ENCODE measurements at regions not wholly inside any gene's neighbourhood (a gene's known extent, or its start where the extent isn't known, plus 50 kb on each side); places are given as distances from the start of the nearest gene placed in this dataset.

GRCh38 chr5:96282020-96282419 is 151.0 kb downstream of the PCSK1 start:
- DNase-seq = no peak
- H3K36me3 Mint-ChIP-seq (ENCODE audit: low read depth) = no peaks in the 10 kb centered on the region
- peaks cover 28% of the 10 kb centered on the region for H3K4me1 Mint-ChIP-seq (ENCODE audit: low read depth)
- H3K4me3 Mint-ChIP-seq = no peak overlapping the region
- H3K27me3 Mint-ChIP-seq = peaks cover 54% of the 10 kb centered on the region
- H3K27ac Mint-ChIP-seq = no peak overlapping the region
- no peaks in the 10 kb centered on the region for H3K9me3 Mint-ChIP-seq

GRCh38 chr5:96280946-96281393 is 152.1 kb downstream of the PCSK1 start:
- peaks cover 51% of the 10 kb centered on the region for H3K27me3 Mint-ChIP-seq
- H3K9me3 Mint-ChIP-seq = no peaks in the 10 kb centered on the region
- peak overlapping the region; percentile 80 for H3K27ac Mint-ChIP-seq
- peak overlapping the region; percentile 24 for H3K4me3 Mint-ChIP-seq
- H3K4me1 Mint-ChIP-seq (ENCODE audit: low read depth) = peaks cover 28% of the 10 kb centered on the region
- DNase-seq = no peak
- H3K36me3 Mint-ChIP-seq (ENCODE audit: low read depth) = no peaks in the 10 kb centered on the region

DNA sequence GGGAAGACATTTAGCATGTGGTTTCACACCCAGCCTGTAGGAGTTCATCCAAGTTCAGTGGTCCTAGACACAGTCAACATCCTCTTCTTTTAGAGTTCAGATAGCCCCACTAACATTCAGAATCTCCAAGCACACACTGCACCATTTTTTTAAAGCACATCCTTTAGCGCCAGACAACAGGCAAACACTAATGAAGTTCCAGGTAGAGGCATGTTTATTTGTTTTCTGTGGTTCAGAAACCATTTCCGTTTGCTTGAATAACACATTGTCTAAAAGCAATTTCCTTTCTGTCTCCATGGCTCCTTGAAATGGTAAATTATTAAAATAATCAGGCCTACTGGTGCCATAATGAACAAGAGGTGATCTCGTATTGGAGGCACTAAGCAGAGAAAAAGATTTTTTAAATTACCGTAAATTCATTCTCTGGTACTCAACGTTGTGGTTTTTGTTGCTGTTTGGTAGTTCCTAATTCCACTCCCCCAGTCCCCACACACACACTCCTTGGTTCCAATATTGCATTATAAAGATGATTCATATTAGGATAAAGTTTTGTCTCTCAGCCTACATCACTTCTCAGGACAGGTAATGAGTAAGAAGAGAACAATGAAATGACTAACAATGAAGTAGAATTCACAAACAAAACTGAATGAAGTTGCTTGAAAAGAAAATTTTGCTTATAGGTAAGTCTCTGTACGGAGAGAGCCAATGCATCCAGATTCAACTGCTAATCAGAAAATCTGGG is 153.1 kb downstream of the PCSK1 start:
- H3K27me3 Mint-ChIP-seq = peaks cover 42% of the 10 kb centered on the region
- H3K9me3 Mint-ChIP-seq = no peaks in the 10 kb centered on the region
- H3K4me1 Mint-ChIP-seq (ENCODE audit: low read depth) = peaks cover 28% of the 10 kb centered on the region
- DNase-seq = no peak
- H3K36me3 Mint-ChIP-seq (ENCODE audit: low read depth) = no peaks in the 10 kb centered on the region
- H3K27ac Mint-ChIP-seq = peak overlapping the region; percentile 80
- peak overlapping the region; percentile 24 for H3K4me3 Mint-ChIP-seq

- H3K4me1 Mint-ChIP-seq (ENCODE audit: low read depth) = peaks cover 24% of the 10 kb centered on the region
- H3K4me3 Mint-ChIP-seq = no peak overlapping the region
- no peaks in the 10 kb centered on the region for H3K36me3 Mint-ChIP-seq (ENCODE audit: low read depth)
- no peaks in the 10 kb centered on the region for H3K9me3 Mint-ChIP-seq
- H3K27ac Mint-ChIP-seq = no peak overlapping the region
- no peak for DNase-seq
- peaks cover 35% of the 10 kb centered on the region for H3K27me3 Mint-ChIP-seq
Measured at GRCh38 chr5:96278981-96279380, 154.1 kb downstream of the PCSK1 start.

GRCh38 chr5:96275051-96275450 is 158.0 kb downstream of the PCSK1 start:
- no peak for DNase-seq
- Mint-ChIP-seq H3K9me3 (peaks cover 5% of the 10 kb centered on the region), H3K27ac (no peak overlapping the region), H3K36me3 (ENCODE audit: low read depth) (no peaks in the 10 kb centered on the region), H3K4me3 (no peak overlapping the region), H3K27me3 (peaks cover 12% of the 10 kb centered on the region), H3K4me1 (ENCODE audit: low read depth) (peaks cover 8% of the 10 kb centered on the region)

- H3K27me3 Mint-ChIP-seq = peaks cover 37% of the 10 kb centered on the region
Measured at GRCh38 chr5:96265487-96265886, 167.6 kb downstream of the PCSK1 start.

DNA sequence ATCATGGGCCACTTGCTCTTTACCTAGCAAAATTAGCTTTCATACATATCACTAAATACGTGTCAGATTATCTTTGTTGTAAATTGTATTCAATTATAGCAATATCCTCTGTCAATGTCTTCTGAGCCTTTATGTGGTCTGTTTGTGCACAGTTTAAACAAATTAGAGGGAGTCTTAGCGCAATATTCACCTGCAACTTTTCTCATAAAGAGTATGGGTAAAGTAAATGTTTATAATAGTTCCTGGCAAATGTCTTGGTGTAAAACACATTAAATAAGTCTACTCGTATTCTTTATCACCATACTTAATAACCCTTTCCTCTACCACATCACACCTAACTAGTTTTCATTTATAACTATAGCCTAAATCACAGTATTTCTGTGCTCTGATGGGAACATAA is 169.0 kb downstream of the PCSK1 start:
- H3K27me3 Mint-ChIP-seq = peaks cover 37% of the 10 kb centered on the region
- H3K36me3 Mint-ChIP-seq (ENCODE audit: low read depth) = no peaks in the 10 kb centered on the region
- DNase-seq = no peak
- no peak overlapping the region for H3K27ac Mint-ChIP-seq
- peaks cover 8% of the 10 kb centered on the region for H3K4me1 Mint-ChIP-seq (ENCODE audit: low read depth)
- H3K9me3 Mint-ChIP-seq = peaks cover 14% of the 10 kb centered on the region
- no peak overlapping the region for H3K4me3 Mint-ChIP-seq

More at GRCh38 chr5:96265487-96265886, 167.6 kb downstream of the PCSK1 start:
- H3K4me1 Mint-ChIP-seq (ENCODE audit: low read depth) = peaks cover 3% of the 10 kb centered on the region
- no peaks in the 10 kb centered on the region for H3K36me3 Mint-ChIP-seq (ENCODE audit: low read depth)
- peaks cover 28% of the 10 kb centered on the region for H3K9me3 Mint-ChIP-seq
- no peak for DNase-seq
- no peak overlapping the region for H3K27ac Mint-ChIP-seq
- H3K4me3 Mint-ChIP-seq = no peak overlapping the region

- DNase-seq = no peak
- Mint-ChIP-seq H3K4me1 (ENCODE audit: low read depth) (peaks cover 23% of the 10 kb centered on the region), H3K27ac (no peak overlapping the region), H3K36me3 (ENCODE audit: low read depth) (no peaks in the 10 kb centered on the region), H3K27me3 (peaks cover 34% of the 10 kb centered on the region), H3K4me3 (no peak overlapping the region), H3K9me3 (peaks cover 7% of the 10 kb centered on the region)
Measured at GRCh38 chr5:96262105-96262504, 170.9 kb downstream of the PCSK1 start.

- peaks cover 19% of the 10 kb centered on the region for H3K4me1 Mint-ChIP-seq (ENCODE audit: low read depth)
- no peaks in the 10 kb centered on the region for H3K36me3 Mint-ChIP-seq (ENCODE audit: low read depth)
- DNase-seq = no peak
- no peak overlapping the region for H3K4me3 Mint-ChIP-seq
- H3K9me3 Mint-ChIP-seq = no peaks in the 10 kb centered on the region
- H3K27ac Mint-ChIP-seq = no peak overlapping the region
- peaks cover 24% of the 10 kb centered on the region for H3K27me3 Mint-ChIP-seq
Measured at GRCh38 chr5:96260009-96260408, 173.0 kb downstream of the PCSK1 start.

- DNase-seq = no peak
- H3K4me3 Mint-ChIP-seq = no peak overlapping the region
- no peaks in the 10 kb centered on the region for H3K9me3 Mint-ChIP-seq
- no peaks in the 10 kb centered on the region for H3K36me3 Mint-ChIP-seq (ENCODE audit: low read depth)
- H3K4me1 Mint-ChIP-seq (ENCODE audit: low read depth) = peaks cover 19% of the 10 kb centered on the region
- H3K27ac Mint-ChIP-seq = peak overlapping the region; percentile 0
- H3K27me3 Mint-ChIP-seq = peaks cover 22% of the 10 kb centered on the region
Measured at GRCh38 chr5:96259151-96259772, 173.8 kb downstream of the PCSK1 start.

- Mint-ChIP-seq H3K9me3 (no peaks in the 10 kb centered on the region), H3K4me3 (no peak overlapping the region), H3K27ac (peak overlapping the region; percentile 0), H3K4me1 (ENCODE audit: low read depth) (peaks cover 19% of the 10 kb centered on the region), H3K27me3 (peaks cover 16% of the 10 kb centered on the region), H3K36me3 (ENCODE audit: low read depth) (no peaks in the 10 kb centered on the region)
- DNase-seq = no peak
Measured at GRCh38 chr5:96258692-96259091, 174.4 kb downstream of the PCSK1 start.

- peaks cover 19% of the 10 kb centered on the region for H3K4me1 Mint-ChIP-seq (ENCODE audit: low read depth)
- H3K27me3 Mint-ChIP-seq = peaks cover 13% of the 10 kb centered on the region
- DNase-seq = no peak
- no peaks in the 10 kb centered on the region for H3K36me3 Mint-ChIP-seq (ENCODE audit: low read depth)
- H3K27ac Mint-ChIP-seq = no peak overlapping the region
- no peaks in the 10 kb centered on the region for H3K9me3 Mint-ChIP-seq
- no peak overlapping the region for H3K4me3 Mint-ChIP-seq
Measured at GRCh38 chr5:96257904-96258303, 175.1 kb downstream of the PCSK1 start.

DNA sequence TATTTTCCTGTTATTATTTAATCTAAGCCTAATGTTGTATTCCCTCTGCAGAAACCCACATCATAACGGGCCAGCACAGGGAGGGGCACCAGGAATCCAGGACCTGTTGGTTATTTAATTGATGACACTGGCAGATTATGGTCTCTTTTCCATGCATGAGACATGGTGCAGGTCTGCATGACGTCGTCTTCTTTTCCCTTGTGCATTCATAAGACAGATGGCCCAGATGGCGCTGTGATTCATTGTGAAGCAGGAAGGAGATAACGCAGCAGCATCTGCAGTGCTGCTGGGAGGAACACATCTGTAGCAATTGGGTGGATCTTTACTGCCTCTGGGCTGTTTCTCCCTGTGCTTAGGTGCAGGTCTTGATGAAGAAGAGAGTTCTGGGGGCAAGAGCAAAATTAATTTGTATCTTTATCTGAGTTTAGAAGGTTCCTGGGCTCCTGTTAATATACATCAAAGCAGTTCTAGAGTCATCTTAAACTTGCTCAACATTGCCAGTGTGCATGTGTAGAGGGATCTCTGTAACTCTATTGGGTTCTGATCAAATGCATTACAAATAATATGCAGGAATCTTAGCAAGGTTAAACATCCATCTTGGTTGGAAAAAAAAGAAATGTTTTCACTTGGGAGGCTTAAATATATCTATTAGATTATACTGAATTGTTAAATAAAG is 176.1 kb downstream of the PCSK1 start:
- Mint-ChIP-seq H3K27ac (no peak overlapping the region), H3K27me3 (peaks cover 13% of the 10 kb centered on the region), H3K9me3 (no peaks in the 10 kb centered on the region), H3K4me1 (ENCODE audit: low read depth) (peaks cover 19% of the 10 kb centered on the region), H3K4me3 (no peak overlapping the region), H3K36me3 (ENCODE audit: low read depth) (no peaks in the 10 kb centered on the region)
- no peak for DNase-seq

GRCh38 chr5:96254980-96255691 is 177.9 kb downstream of the PCSK1 start:
- Mint-ChIP-seq H3K36me3 (ENCODE audit: low read depth) (no peaks in the 10 kb centered on the region), H3K9me3 (no peaks in the 10 kb centered on the region), H3K27ac (no peak overlapping the region), H3K27me3 (peaks cover 18% of the 10 kb centered on the region), H3K4me1 (ENCODE audit: low read depth) (peaks cover 19% of the 10 kb centered on the region), H3K4me3 (no peak overlapping the region)
- DNase-seq = no peak

Data from activated T-cell treated with anti-CD3 and anti-CD28 coated beads, Interleukin-2, amount 50 U/mL, for 24 hours (primary cell).